ENCODE measurements at regions not wholly inside any gene's neighbourhood (a gene's known extent, or its start where the extent isn't known, plus 50 kb on each side); places are given as distances from the start of the nearest gene placed in this dataset.

GRCh38 chr5:158308429-158309025 is 449.6 kb upstream of the CLINT1 start (continued):
- TF ChIP-seq ZBTB10 (CRISPR knock-in tag; IDR thresholded peaks at IDR 0.05; ENCODE audit: borderline replicate concordance), result no peak
- TF ChIP-seq, protein P1, sequence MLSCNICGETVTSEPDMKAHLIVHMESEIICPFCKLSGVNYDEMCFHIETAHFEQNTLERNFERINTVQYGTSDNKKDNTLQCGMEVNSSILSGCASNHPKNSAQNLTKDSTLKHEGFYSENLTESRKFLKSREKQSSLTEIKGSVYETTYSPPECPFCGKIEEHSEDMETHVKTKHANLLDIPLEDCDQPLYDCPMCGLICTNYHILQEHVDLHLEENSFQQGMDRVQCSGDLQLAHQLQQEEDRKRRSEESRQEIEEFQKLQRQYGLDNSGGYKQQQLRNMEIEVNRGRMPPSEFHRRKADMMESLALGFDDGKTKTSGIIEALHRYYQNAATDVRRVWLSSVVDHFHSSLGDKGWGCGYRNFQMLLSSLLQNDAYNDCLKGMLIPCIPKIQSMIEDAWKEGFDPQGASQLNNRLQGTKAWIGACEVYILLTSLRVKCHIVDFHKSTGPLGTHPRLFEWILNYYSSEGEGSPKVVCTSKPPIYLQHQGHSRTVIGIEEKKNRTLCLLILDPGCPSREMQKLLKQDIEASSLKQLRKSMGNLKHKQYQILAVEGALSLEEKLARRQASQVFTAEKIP (CRISPR knock-in tag; IDR thresholded peaks at IDR 0.05; ENCODE audit: borderline replicate concordance), result no peak
- TF ChIP-seq ZFP36 (IDR thresholded peaks at IDR 0.05; ENCODE audit: borderline replicate concordance, low read depth, low read length, partially characterized antibody), result no peak
- no peak for TF ChIP-seq ZNF296 (CRISPR knock-in tag; conservative IDR thresholded peaks at IDR 0.05)
- no peak for TF ChIP-seq HMGA1 (CRISPR knock-in tag; conservative IDR thresholded peaks at IDR 0.05)
- no peak for TF ChIP-seq RXRB (CRISPR knock-in tag; IDR thresholded peaks at IDR 0.05; ENCODE audit: borderline replicate concordance)
- TF ChIP-seq ZBTB1 (CRISPR knock-in tag; IDR thresholded peaks at IDR 0.05; ENCODE audit: borderline replicate concordance), result no peak
- no peak for TF ChIP-seq FOXK1 (CRISPR knock-in tag; IDR thresholded peaks at IDR 0.05; ENCODE audit: borderline replicate concordance, low read depth)

GRCh38 chr5:158305861-158306260 is 446.9 kb upstream of the CLINT1 start:
- no TSS peak for BruUV-seq (replicated peaks)
- ChIA-PET CTCF (ENCODE audit: low intra/inter-chr PET ratio, low total read pairs) (no interaction called here), POLR2A (no interaction called here)
- H2AFZ ChIP-seq (ENCODE audit: low read length), result no peak overlapping the region
- H3K4me1 ChIP-seq (ENCODE audit: insufficient read depth, low read length), result no peaks in the 10 kb centered on the region
- ATAC-seq (no peak), DNase-seq (ENCODE audit: low spot score) (no peak), FAIRE-seq (no peak)
- in situ Hi-C loops (cut with HindIII; ENCODE audit: extremely low pct_ligation_motif_present, low pct_unique_long_range_greater_than_20kb), result no loop called here
- H3K4me2 ChIP-seq (ENCODE audit: low read depth, low read length), result no peak overlapping the region
- no peaks in the 10 kb centered on the region for H3K9me3 ChIP-seq (ENCODE audit: low read length)
- H3K36me3 ChIP-seq (replicated peaks in 1 of 2; ENCODE audit: control insufficient read depth in 1 of 2, insufficient read depth in 2 of 2, low read length in 2 of 2), result no peaks in the 10 kb centered on the region
- no peaks in the 10 kb centered on the region for H4K20me1 ChIP-seq (ENCODE audit: insufficient read depth, low read length)
- H3K27me3 ChIP-seq (ENCODE audit: control insufficient read depth in 1 of 2, insufficient read depth in 2 of 2, low read length in 2 of 2), result no peaks in the 10 kb centered on the region
- H3K9ac ChIP-seq (ENCODE audit: insufficient read depth, low read depth, low read length), result no peak overlapping the region
- no peak overlapping the region for H3K27ac ChIP-seq (ENCODE audit: extremely low read length, insufficient read depth, low read length)
- no peaks in the 10 kb centered on the region for H3K79me2 ChIP-seq (ENCODE audit: insufficient read depth, low read length)
- intact Hi-C loops (cut with micrococcal nuclease; ENCODE audit: unreplicated experiment), result no loop called here
- H3K4me3 ChIP-seq (replicated peaks in 1 of 3; ENCODE audit: insufficient read depth in 1 of 3, low read depth in 2 of 3, low read length in 3 of 3), result no peak overlapping the region
- WGBS (ENCODE audit: low lambda C conversion rate), result 0% methylated on average over 1 of the region's 1 CpG
- TF ChIP-seq STAT6 (CRISPR knock-in tag; IDR thresholded peaks at IDR 0.05; ENCODE audit: borderline replicate concordance) (no peak), CREB1 (IDR thresholded peaks at IDR 0.05) (no peak), CREB1 (CRISPR knock-in tag; IDR thresholded peaks at IDR 0.05) (no peak), BRD4 (CRISPR knock-in tag; IDR thresholded peaks at IDR 0.05) (no peak), ZNF713 (CRISPR knock-in tag; IDR thresholded peaks at IDR 0.05) (no peak), SIX4 (CRISPR knock-in tag; IDR thresholded peaks at IDR 0.05) (no peak), RBFOX2 (IDR thresholded peaks at IDR 0.05; ENCODE audit: low read depth, low read length) (no peak), FOSL1 (CRISPR knock-in tag; IDR thresholded peaks at IDR 0.05; ENCODE audit: borderline replicate concordance) (no peak), PHF21A (CRISPR knock-in tag; IDR thresholded peaks at IDR 0.05) (no peak)
